K562 (cell line): ENCODE measurements at regions not wholly inside any gene's neighbourhood (a gene's known extent, or its start where the extent isn't known, plus 50 kb on each side); places are given as distances from the start of the nearest gene placed in this dataset.

Experiments used
- ATF1 ChIP-seq, 2 experiments: fragments of 450-650 bp in 1 of 2; IDR thresholded peaks; 2 replicates each; pipeline ENCODE4 v1.6.1; 2016; ENCODE audit warnings: missing compliant biosample characterization in 1 of 2, missing genetic modification characterization in 1 of 2
- ATF6 ChIP-seq: sonication (generic); formaldehyde crosslinking; IDR thresholded peaks from 2 replicates; pipeline ENCODE4 v1.4.0; 2020; ENCODE audit warnings: mild to moderate bottlenecking, missing genetic modification reagents
- ATF7 ChIP-seq: fragments of 450-650 bp; IDR thresholded peaks from 2 replicates; pipeline ENCODE4 v1.7.1; 2014; ENCODE audit warnings: mild to moderate bottlenecking, moderate library complexity
- BACH1 ChIP-seq: fragments of 200-800 bp; sonication (Bioruptor generic); IDR thresholded peaks from 2 replicates; pipeline ENCODE4 v1.6.1; 2016; ENCODE audit warnings: missing genetic modification characterization, missing compliant biosample characterization
- CC2D1A ChIP-seq: fragments of 450-650 bp; IDR thresholded peaks from 2 replicates; pipeline ENCODE4 v1.6.1; 2017; ENCODE audit warnings: mild to moderate bottlenecking
- FIP1L1 ChIP-seq: fragments of 200-400 bp; formaldehyde crosslinking; IDR thresholded peaks from 2 replicates; pipeline ENCODE4 v1.6.1; 2018; ENCODE audit warnings: mild to moderate bottlenecking, low read depth, low read length; ENCODE audit not compliant: poor library complexity, severe bottlenecking
- HCFC1 ChIP-seq: IDR thresholded peaks from 2 replicates; pipeline ENCODE4 v1.6.1; 2012; ENCODE audit warnings: low read depth, low read length, improper control_type of control experiment
- HDAC6 ChIP-seq: IDR thresholded peaks from 2 replicates; pipeline ENCODE4 v1.6.1; 2012; ENCODE audit warnings: low read depth, mild to moderate bottlenecking, control low read depth, inconsistent platforms, low read length, moderate library complexity
- MAX ChIP-seq: sonication (generic); formaldehyde crosslinking; IDR thresholded peaks from 2 replicates; pipeline ENCODE4 v1.9.0; 2022; ENCODE audit warnings: mild to moderate bottlenecking, missing genetic modification reagents
- MEIS2 ChIP-seq: fragments of 450-650 bp; IDR thresholded peaks from 2 replicates; pipeline ENCODE4 v1.6.1; 2014; ENCODE audit warnings: mild to moderate bottlenecking; ENCODE audit not compliant: partially characterized antibody
- PCBP1 ChIP-seq: fragments of 200-400 bp; formaldehyde crosslinking; IDR thresholded peaks from 2 replicates; pipeline ENCODE4 v1.6.1; 2018; ENCODE audit warnings: mild to moderate bottlenecking, low read depth, low read length; ENCODE audit not compliant: poor library complexity, severe bottlenecking
- SAFB ChIP-seq: fragments of 200-400 bp; formaldehyde crosslinking; IDR thresholded peaks from 2 replicates; pipeline ENCODE4 v1.6.1; 2017; ENCODE audit warnings: low read depth, low read length, borderline replicate concordance
- SMAD2 ChIP-seq: fragments of 150-350 bp; IDR thresholded peaks from 2 replicates; pipeline ENCODE4 v1.6.1; 2014; ENCODE audit warnings: low read depth, mild to moderate bottlenecking, low read length
- SMC3 ChIP-seq: conservative IDR thresholded peaks from 2 replicates; pipeline ENCODE4 v1.6.1; 2011; ENCODE audit warnings: low read depth, low read length, improper control_type of control experiment; ENCODE audit not compliant: insufficient read depth
- SUPT5H ChIP-seq: fragments of 450-650 bp; IDR thresholded peaks from 2 replicates; pipeline ENCODE4 v1.6.1; 2016
- TBL1XR1 ChIP-seq, 2 experiments: IDR thresholded peaks; 2 replicates each; pipeline ENCODE4 v1.6.1; 2012; ENCODE audit warnings: improper control_type of control experiment in 2 of 2, low read length in 2 of 2, mild to moderate bottlenecking in 1 of 2
- THAP12 ChIP-seq: fragments of 250-450 bp; sonication (Bioruptor Pico); IDR thresholded peaks from 2 replicates; pipeline ENCODE4 v1.9.0; 2021; ENCODE audit warnings: mild to moderate bottlenecking, inconsistent platforms
- ZBTB1 ChIP-seq: sonication (generic); formaldehyde crosslinking; IDR thresholded peaks from 2 replicates; pipeline ENCODE4 v1.8.1; 2023; ENCODE audit warnings: missing genetic modification reagents, low read depth, mild to moderate bottlenecking, borderline replicate concordance
- ZNF41 ChIP-seq: fragments of 250-450 bp; sonication (Bioruptor Pico); conservative IDR thresholded peaks from 2 replicates; pipeline ENCODE4 v1.4.0; 2020; ENCODE audit warnings: mild to moderate bottlenecking
- TF ChIP-seq, protein P1 (sequence below), 2 experiments: fragments of 450-650 bp; IDR thresholded peaks; 2 replicates each; pipeline ENCODE4 v1.6.1; 2016
- TF ChIP-seq, protein P2 (sequence below): fragments of 250-450 bp; sonication (Bioruptor Pico); IDR thresholded peaks from 2 replicates; pipeline ENCODE4 v1.8.0; 2021; ENCODE audit warnings: moderate library complexity, mild to moderate bottlenecking, inconsistent platforms

DNA sequence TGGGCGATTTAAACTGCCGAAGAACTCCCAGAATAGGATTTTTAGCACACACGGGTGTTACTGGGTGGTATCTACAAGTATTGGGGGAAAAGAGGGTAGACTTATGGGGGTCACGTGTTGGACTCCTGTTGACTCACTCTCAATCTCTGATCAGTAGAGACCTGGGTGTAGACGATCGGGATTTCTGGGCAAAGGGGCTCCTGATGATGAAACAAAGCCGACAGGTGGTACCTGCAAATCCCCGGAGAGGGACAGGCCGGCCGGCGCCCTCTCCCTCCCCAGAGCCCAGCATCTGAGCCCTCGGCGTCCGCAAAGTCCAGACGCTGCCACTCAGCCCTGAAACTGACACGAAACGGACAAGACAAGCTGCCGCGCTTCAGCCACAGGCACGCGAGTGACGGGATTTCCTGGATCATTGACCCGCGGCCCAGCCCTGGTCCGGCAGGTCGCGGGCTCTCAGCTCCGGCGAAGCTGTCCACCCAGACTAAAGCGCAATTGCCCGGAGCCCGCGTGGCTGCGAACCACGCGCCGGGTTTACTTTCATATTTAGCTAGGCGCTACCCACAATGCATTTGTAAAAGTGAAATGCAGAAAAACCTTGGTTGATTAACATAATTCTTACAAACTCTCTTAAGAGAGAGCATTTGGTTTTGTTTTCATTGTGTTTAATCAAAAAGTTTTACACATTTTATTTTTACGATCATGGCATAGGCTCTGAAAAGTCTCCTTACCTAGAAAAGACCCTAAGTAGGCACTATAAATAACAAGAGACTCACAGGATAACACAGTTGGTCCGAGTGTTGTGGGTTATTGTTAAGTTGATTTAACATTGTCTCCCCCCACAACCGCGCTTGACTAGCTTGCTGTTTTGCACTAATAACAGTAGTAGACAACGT lies 56.9 kb upstream of the EZH2 start (continued):
- TF ChIP-seq THAP12 (CRISPR knock-in tag) (peak; percentile 91), MAX (peak; percentile 94), CC2D1A (peak; percentile 47; the same call in 1 of the 2 replicates), PCBP1 (peak; percentile 53), HDAC6 (peak; percentile 57; the same call in 1 of the 2 replicates), MEIS2 (peak; percentile 43), ATF6 (CRISPR knock-in tag) (peak; percentile 97), HCFC1 (peak; percentile 39), ZNF41 (CRISPR knock-in tag) (no peak), ATF7 (peak; percentile 87), FIP1L1 (peak; percentile 77), SMAD2 (no peak), ZBTB1 (CRISPR knock-in tag) (no peak), BACH1 (no peak; the same call in 1 of the 2 replicates), SMC3 (peak; percentile 21; the same call in 1 of the 2 replicates), SUPT5H (peak; percentile 94), TBL1XR1 (IDR thresholded peaks at IDR 0.05; ENCODE audit: low read length in 2 of 2) (peak in 1 of 2 experiments; percentile 92; a peak in 1 of 4 replicates), SAFB (peak; percentile 93), ATF1 (CRISPR knock-in tag; IDR thresholded peaks at IDR 0.05) (no peak), ATF1 (tag; IDR thresholded peaks at IDR 0.05) (peak; percentile 88)
- TF ChIP-seq, protein P1, sequence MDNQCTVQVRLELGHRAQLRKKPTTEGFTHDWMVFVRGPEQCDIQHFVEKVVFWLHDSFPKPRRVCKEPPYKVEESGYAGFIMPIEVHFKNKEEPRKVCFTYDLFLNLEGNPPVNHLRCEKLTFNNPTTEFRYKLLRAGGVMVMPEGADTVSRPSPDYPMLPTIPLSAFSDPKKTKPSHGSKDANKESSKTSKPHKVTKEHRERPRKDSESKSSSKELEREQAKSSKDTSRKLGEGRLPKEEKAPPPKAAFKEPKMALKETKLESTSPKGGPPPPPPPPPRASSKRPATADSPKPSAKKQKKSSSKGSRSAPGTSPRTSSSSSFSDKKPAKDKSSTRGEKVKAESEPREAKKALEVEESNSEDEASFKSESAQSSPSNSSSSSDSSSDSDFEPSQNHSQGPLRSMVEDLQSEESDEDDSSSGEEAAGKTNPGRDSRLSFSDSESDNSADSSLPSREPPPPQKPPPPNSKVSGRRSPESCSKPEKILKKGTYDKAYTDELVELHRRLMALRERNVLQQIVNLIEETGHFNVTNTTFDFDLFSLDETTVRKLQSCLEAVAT (IDR thresholded peaks at IDR 0.05), result peak; percentile 46 to 70; a peak in 2 of 4 replicates
- TF ChIP-seq, protein P2, sequence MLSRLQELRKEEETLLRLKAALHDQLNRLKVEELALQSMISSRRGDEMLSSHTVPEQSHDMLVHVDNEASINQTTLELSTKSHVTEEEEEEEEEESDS (CRISPR knock-in tag), result peak; percentile 99
